Stimulated activated CD4-positive, alpha-beta T cell treated with anti-CD3 and anti-CD28 coated beads, Interleukin-1b, Interleukin-23, amount 100 ng/mL, for 24 hours (primary cell): ENCODE measurements at regions not wholly inside any gene's neighbourhood (a gene's known extent, or its start where the extent isn't known, plus 50 kb on each side); places are given as distances from the start of the nearest gene placed in this dataset.

ENCODE experiments used
- DNase-seq, 4 experiments: peaks; one replicate each; pipeline ENCODE4 v3.0.0-alpha.2; 2020; ENCODE audit warnings: low read depth in 4 of 4, low spot score in 1 of 4

GRCh38 chr7:67809586-67809985 lies 813.0 kb downstream of the TYW1 start:
- DNase-seq, result no peak

GRCh38 chr7:67813621-67814292 lies 817.1 kb downstream of the TYW1 start:
- no peak for DNase-seq

GRCh38 chr7:67817481-67817880 lies 820.8 kb downstream of the TYW1 start:
- no peak for DNase-seq

GRCh38 chr7:67821116-67821515 lies 824.5 kb downstream of the TYW1 start:
- DNase-seq, result no peak

- DNase-seq, result no peak
Observed at GRCh38 chr7:67823345-67823744, 826.7 kb downstream of the TYW1 start.

GRCh38 chr7:67825356-67825755 lies 828.7 kb downstream of the TYW1 start:
- DNase-seq, result no peak

- no peak for DNase-seq
Observed at GRCh38 chr7:67841896-67842295, 845.3 kb downstream of the TYW1 start.

- DNase-seq, result no peak
Observed at GRCh38 chr7:67842571-67842970, 845.9 kb downstream of the TYW1 start.

GRCh38 chr7:67843001-67843565 lies 846.5 kb downstream of the TYW1 start:
- no peak for DNase-seq

GRCh38 chr7:67843615-67844014 lies 847.0 kb downstream of the TYW1 start:
- no peak for DNase-seq

- DNase-seq, result no peak
Observed at GRCh38 chr7:67847092-67847787, 850.6 kb downstream of the TYW1 start.

- no peak for DNase-seq
Observed at GRCh38 chr7:67854221-67855178, 857.9 kb downstream of the TYW1 start.

- no peak for DNase-seq
Observed at GRCh38 chr7:67855322-67855721, 858.7 kb downstream of the TYW1 start.

- DNase-seq, result no peak
Observed at GRCh38 chr7:67856046-67856445, 859.4 kb downstream of the TYW1 start.

- DNase-seq, result no peak
Observed at GRCh38 chr7:67857698-67858097, 861.1 kb downstream of the TYW1 start.

GRCh38 chr7:67858931-67859330 lies 862.3 kb downstream of the TYW1 start:
- no peak for DNase-seq

- DNase-seq, result no peak
Observed at GRCh38 chr7:67863911-67864310, 867.3 kb downstream of the TYW1 start.

- DNase-seq, result no peak
Observed at GRCh38 chr7:67866054-67866453, 869.4 kb downstream of the TYW1 start.

- no peak for DNase-seq
Observed at GRCh38 chr7:67866812-67867211, 870.2 kb downstream of the TYW1 start.

GRCh38 chr7:67870396-67870795 lies 873.8 kb downstream of the TYW1 start:
- no peak for DNase-seq

- DNase-seq, result no peak
Observed at GRCh38 chr7:67875558-67875957, 878.9 kb downstream of the TYW1 start.
